Lung (tissue), 11 donors: ENCODE measurements at regions not wholly inside any gene's neighbourhood (a gene's known extent, or its start where the extent isn't known, plus 50 kb on each side); places are given as distances from the start of the nearest gene placed in this dataset.
A peak's percentile ranks its signal among the peaks of the same experiment; 100 is the strongest.

Experiments
- ATAC-seq: fragments of 200-7000 bp; cut with Tn5 transposase; one replicate; pipeline ENCODE4 v1.9.1; 2020; ENCODE audit warnings: moderate number of reproducible peaks; ENCODE audit not compliant: insufficient read depth, low FRiP score
- DNase-seq, 3 donors: peaks; one replicate each; pipeline ENCODE4 v3.0.0-alpha.2; 2013 to 2017
- H3K27ac ChIP-seq, 2 donors: one replicate each; pipeline ENCODE4 v1.5.1; 2013; ENCODE audit warnings: mild to moderate bottlenecking in 2 of 2, moderate library complexity in 2 of 2, control low read depth in 1 of 2, inconsistent platforms in 1 of 2, low read depth in 1 of 2, low read length in 1 of 2
- H3K27me3 ChIP-seq, 3 donors: one replicate each; pipeline ENCODE4 v1.5.1; 2013; ENCODE audit warnings: low read length in 2 of 3; ENCODE audit not compliant: control insufficient read depth in 3 of 3, insufficient read depth in 3 of 3
- H3K36me3 ChIP-seq, 4 donors: one replicate each; pipeline ENCODE4 v1.5.1; 2013; ENCODE audit warnings: low read length in 4 of 4, mild to moderate bottlenecking in 1 of 4, moderate library complexity in 1 of 4; ENCODE audit not compliant: control insufficient read depth in 4 of 4, insufficient read depth in 4 of 4
- H3K4me1 ChIP-seq, 5 donors: one replicate each; pipeline ENCODE4 v1.5.1; 2013; ENCODE audit warnings: low read length in 5 of 5, mild to moderate bottlenecking in 2 of 5, moderate library complexity in 1 of 5; ENCODE audit not compliant: control insufficient read depth in 5 of 5, insufficient read depth in 5 of 5
- H3K4me3 ChIP-seq: one replicate; pipeline ENCODE4 v1.5.1; 2013; ENCODE audit warnings: mild to moderate bottlenecking, control low read depth, moderate library complexity
- H3K9ac ChIP-seq, 2 donors: one replicate each; pipeline ENCODE4 v1.5.1; 2013; ENCODE audit warnings: low read length in 2 of 2, control low read depth in 1 of 2; ENCODE audit not compliant: insufficient read depth in 1 of 2
- H3K9me3 ChIP-seq, 4 donors: one replicate each; pipeline ENCODE4 v1.5.1; 2013; ENCODE audit warnings: low read length in 3 of 4, mild to moderate bottlenecking in 1 of 4, moderate library complexity in 1 of 4; ENCODE audit not compliant: control insufficient read depth in 4 of 4, insufficient read depth in 3 of 4
- WGBS, 2 donors: extraction: QIAGEN DNeasy Blood & Tissue Kit; methylation state at CpG; one replicate each; pipeline ENCODE4 v1.1.7; 2013; 5-methylcytosine and 5-hydroxymethylcytosine counted together
- TF ChIP-seq, protein P1 (sequence below): IDR thresholded peaks from 2 replicates; pipeline ENCODE4 v1.5.1; 2012; ENCODE audit warnings: mild to moderate bottlenecking; ENCODE audit errors: control extremely low read depth, extremely low read depth
- donor health status: control.
- donor health status: control.
- donor health status: Bipolar disorder and iron deficiency.
- donor health status: healthy.
- donor health status: DM: yes; HTN: yes; CAD: no.

- no peaks in the 10 kb centered on the region for H3K36me3 ChIP-seq
- peak; percentile 29 to 85 (median 85) for DNase-seq
- no peaks in the 10 kb centered on the region for H3K9me3 ChIP-seq
- peaks cover 0 to 12% (median 0%) of the 10 kb centered on the region in 5 donors for H3K4me1 ChIP-seq
- H3K27me3 ChIP-seq: no peaks in the 10 kb centered on the region
- no peak overlapping the region for H3K27ac ChIP-seq
- ATAC-seq: no peak
- WGBS, 2 donors: 39 to 70% methylated on average over 1 of the region's 1 CpG
- TF ChIP-seq, protein P1, sequence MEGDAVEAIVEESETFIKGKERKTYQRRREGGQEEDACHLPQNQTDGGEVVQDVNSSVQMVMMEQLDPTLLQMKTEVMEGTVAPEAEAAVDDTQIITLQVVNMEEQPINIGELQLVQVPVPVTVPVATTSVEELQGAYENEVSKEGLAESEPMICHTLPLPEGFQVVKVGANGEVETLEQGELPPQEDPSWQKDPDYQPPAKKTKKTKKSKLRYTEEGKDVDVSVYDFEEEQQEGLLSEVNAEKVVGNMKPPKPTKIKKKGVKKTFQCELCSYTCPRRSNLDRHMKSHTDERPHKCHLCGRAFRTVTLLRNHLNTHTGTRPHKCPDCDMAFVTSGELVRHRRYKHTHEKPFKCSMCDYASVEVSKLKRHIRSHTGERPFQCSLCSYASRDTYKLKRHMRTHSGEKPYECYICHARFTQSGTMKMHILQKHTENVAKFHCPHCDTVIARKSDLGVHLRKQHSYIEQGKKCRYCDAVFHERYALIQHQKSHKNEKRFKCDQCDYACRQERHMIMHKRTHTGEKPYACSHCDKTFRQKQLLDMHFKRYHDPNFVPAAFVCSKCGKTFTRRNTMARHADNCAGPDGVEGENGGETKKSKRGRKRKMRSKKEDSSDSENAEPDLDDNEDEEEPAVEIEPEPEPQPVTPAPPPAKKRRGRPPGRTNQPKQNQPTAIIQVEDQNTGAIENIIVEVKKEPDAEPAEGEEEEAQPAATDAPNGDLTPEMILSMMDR: no peak
- H3K9ac ChIP-seq: no peak overlapping the region
- H3K4me3 ChIP-seq: no peak overlapping the region
Observed at GRCh38 chr2:21466341-21466927, 342.7 kb downstream of the TDRD15 start.

- H3K27ac ChIP-seq: no peak overlapping the region
- peaks cover 0 to 12% (median 3%) of the 10 kb centered on the region in 5 donors for H3K4me1 ChIP-seq
- DNase-seq (no peak), ATAC-seq (no peak)
- TF ChIP-seq, protein P1: no peak
- H3K9ac ChIP-seq: no peak overlapping the region
- H3K27me3 ChIP-seq: no peaks in the 10 kb centered on the region
- no peaks in the 10 kb centered on the region for H3K36me3 ChIP-seq
- H3K9me3 ChIP-seq: no peaks in the 10 kb centered on the region
- 68 to 77% methylated on average over 1 of the region's 1 CpG for WGBS, 2 donors
- no peak overlapping the region for H3K4me3 ChIP-seq
Observed at GRCh38 chr2:21467280-21467818, 343.6 kb downstream of the TDRD15 start.

GRCh38 chr2:21467910-21468309 lies 344.1 kb downstream of the TDRD15 start:
- no peak for ATAC-seq
- peaks cover 0 to 12% (median 3%) of the 10 kb centered on the region in 5 donors for H3K4me1 ChIP-seq
- no peak for DNase-seq
- no peak overlapping the region for H3K4me3 ChIP-seq
- no peak overlapping the region for H3K9ac ChIP-seq
- TF ChIP-seq, protein P1: no peak
- no peaks in the 10 kb centered on the region for H3K36me3 ChIP-seq
- H3K27ac ChIP-seq: no peak overlapping the region
- no peaks in the 10 kb centered on the region for H3K27me3 ChIP-seq
- 72 to 74% methylated on average over 2 of the region's 2 CpGs for WGBS, 2 donors
- H3K9me3 ChIP-seq: no peaks in the 10 kb centered on the region

GRCh38 chr2:21468624-21469023 lies 344.9 kb downstream of the TDRD15 start:
- H3K4me3 ChIP-seq: no peak overlapping the region
- peaks cover 0 to 12% (median 3%) of the 10 kb centered on the region in 5 donors for H3K4me1 ChIP-seq
- ATAC-seq (no peak), DNase-seq (no peak)
- no peak overlapping the region for H3K9ac ChIP-seq
- H3K27me3 ChIP-seq: no peaks in the 10 kb centered on the region
- 72 to 76% methylated on average over 4 of the region's 4 CpGs for WGBS, 2 donors
- no peaks in the 10 kb centered on the region for H3K9me3 ChIP-seq
- TF ChIP-seq, protein P1: no peak
- no peaks in the 10 kb centered on the region for H3K36me3 ChIP-seq
- H3K27ac ChIP-seq: no peak overlapping the region
